Mammary epithelial cell (primary cell): ENCODE measurements at regions not wholly inside any gene's neighbourhood (a gene's known extent, or its start where the extent isn't known, plus 50 kb on each side); places are given as distances from the start of the nearest gene placed in this dataset.

ENCODE experiments used
- EZH2 ChIP-seq: IDR thresholded peaks from 2 replicates; pipeline ENCODE4 v1.6.1; 2012; ENCODE audit warnings: low read length, inconsistent platforms, borderline replicate concordance
- TF ChIP-seq, protein P1 (sequence below), 2 donors: IDR thresholded peaks in 1 of 2; conservative IDR thresholded peaks in 1 of 2; 2 replicates each; pipeline ENCODE4 v1.5.1; 2011 to 2012; ENCODE audit warnings: inconsistent platforms in 2 of 2, low read length in 2 of 2, mild to moderate bottlenecking in 2 of 2, control low read depth in 1 of 2, low read depth in 1 of 2; ENCODE audit not compliant: insufficient read depth in 1 of 2; ENCODE audit errors: extremely low read depth in 1 of 2

DNA sequence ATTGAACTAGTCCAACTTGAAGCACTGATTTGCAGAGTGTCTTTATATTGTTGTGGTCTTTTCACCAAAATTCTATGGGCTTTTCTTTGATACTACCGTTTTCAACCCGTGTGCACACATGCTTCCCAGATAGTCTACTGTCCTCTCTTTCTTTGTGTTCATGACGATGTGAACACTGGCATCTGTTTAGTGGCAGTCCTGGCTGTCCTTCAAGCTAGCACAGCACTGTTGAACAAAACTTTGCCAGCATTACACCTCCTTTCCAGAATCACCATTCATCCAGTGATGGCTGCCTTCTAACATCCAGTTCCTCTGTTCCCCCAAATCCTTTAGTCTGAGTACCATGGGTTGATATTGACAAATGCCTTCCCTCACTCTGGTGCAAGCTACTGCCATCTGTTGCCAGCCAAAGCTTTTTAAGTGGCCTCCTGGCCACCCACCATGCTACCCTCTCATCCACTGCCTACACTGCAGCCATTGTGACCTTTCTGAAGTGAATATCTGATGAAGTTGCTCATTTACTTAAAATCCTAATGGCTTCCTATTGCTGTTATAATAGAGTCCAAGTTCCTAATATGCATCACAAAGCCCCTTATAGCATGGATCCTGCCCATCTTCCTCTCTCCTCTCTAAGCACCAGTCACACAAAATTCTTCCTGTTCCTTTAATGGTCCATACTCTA lies 94.3 kb downstream of the NIBAN1 start:
- TF ChIP-seq, protein P1, sequence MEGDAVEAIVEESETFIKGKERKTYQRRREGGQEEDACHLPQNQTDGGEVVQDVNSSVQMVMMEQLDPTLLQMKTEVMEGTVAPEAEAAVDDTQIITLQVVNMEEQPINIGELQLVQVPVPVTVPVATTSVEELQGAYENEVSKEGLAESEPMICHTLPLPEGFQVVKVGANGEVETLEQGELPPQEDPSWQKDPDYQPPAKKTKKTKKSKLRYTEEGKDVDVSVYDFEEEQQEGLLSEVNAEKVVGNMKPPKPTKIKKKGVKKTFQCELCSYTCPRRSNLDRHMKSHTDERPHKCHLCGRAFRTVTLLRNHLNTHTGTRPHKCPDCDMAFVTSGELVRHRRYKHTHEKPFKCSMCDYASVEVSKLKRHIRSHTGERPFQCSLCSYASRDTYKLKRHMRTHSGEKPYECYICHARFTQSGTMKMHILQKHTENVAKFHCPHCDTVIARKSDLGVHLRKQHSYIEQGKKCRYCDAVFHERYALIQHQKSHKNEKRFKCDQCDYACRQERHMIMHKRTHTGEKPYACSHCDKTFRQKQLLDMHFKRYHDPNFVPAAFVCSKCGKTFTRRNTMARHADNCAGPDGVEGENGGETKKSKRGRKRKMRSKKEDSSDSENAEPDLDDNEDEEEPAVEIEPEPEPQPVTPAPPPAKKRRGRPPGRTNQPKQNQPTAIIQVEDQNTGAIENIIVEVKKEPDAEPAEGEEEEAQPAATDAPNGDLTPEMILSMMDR (conservative IDR thresholded peaks at IDR 0.05 in 1 of 2, IDR thresholded peaks at IDR 0.05 in 1 of 2; ENCODE audit: extremely low read depth in 1 of 2, insufficient read depth in 1 of 2, low read depth in 1 of 2, low read length in 2 of 2), result no peak
- TF ChIP-seq EZH2, result no peak
